NB4 (cell line): ENCODE measurements at regions not wholly inside any gene's neighbourhood (a gene's known extent, or its start where the extent isn't known, plus 50 kb on each side); places are given as distances from the start of the nearest gene placed in this dataset.

ENCODE experiments used
- CTCF ChIP-seq: IDR thresholded peaks from one replicate; pipeline ENCODE4 v1.5.1; 2012; ENCODE audit warnings: low read depth, low read length
- POLR2A ChIP-seq: IDR thresholded peaks from 2 replicates; pipeline ENCODE4 v1.6.1; 2011; ENCODE audit warnings: mild to moderate bottlenecking; ENCODE audit not compliant: insufficient read length; ENCODE audit errors: extremely low read depth

- TF ChIP-seq POLR2A (no peak), CTCF (no peak)
Measured at GRCh38 chr11:25183411-25183810, 686.6 kb downstream of the LUZP2 start.
